ENCODE measurements at regions not wholly inside any gene's neighbourhood (a gene's known extent, or its start where the extent isn't known, plus 50 kb on each side); places are given as distances from the start of the nearest gene placed in this dataset.

DNA sequence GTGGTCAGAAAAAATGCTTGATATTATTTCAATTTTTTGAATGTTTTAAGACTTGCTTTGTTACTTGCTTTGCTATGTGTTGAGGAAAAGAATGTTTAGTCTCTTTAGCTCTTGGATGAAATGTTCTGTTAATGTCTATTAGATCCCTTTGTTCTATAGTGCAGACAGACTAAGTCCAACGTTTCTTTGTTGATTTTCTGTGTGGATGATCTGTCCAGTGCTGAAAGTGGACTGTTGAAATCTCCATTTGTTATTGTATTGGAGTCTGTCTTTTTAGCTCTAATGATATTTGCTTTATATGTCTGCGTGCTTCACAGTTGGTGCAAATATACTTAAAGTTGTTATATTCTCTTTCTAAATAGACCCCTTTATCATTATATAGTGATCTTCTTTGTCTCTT, 220.6 kb downstream of the GUCY2F start:
- TF ChIP-seq, protein P1, sequence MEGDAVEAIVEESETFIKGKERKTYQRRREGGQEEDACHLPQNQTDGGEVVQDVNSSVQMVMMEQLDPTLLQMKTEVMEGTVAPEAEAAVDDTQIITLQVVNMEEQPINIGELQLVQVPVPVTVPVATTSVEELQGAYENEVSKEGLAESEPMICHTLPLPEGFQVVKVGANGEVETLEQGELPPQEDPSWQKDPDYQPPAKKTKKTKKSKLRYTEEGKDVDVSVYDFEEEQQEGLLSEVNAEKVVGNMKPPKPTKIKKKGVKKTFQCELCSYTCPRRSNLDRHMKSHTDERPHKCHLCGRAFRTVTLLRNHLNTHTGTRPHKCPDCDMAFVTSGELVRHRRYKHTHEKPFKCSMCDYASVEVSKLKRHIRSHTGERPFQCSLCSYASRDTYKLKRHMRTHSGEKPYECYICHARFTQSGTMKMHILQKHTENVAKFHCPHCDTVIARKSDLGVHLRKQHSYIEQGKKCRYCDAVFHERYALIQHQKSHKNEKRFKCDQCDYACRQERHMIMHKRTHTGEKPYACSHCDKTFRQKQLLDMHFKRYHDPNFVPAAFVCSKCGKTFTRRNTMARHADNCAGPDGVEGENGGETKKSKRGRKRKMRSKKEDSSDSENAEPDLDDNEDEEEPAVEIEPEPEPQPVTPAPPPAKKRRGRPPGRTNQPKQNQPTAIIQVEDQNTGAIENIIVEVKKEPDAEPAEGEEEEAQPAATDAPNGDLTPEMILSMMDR (conservative IDR thresholded peaks at IDR 0.05; ENCODE audit: low read depth, low read length) = no peak
- H3K36me3 ChIP-seq (ENCODE audit: insufficient read depth) = no peaks in the 10 kb centered on the region
- H3K27ac ChIP-seq = no peak overlapping the region
- H3K9ac ChIP-seq = no peak overlapping the region
- no peak overlapping the region for H2AFZ ChIP-seq (ENCODE audit: low read depth)
- H3K4me2 ChIP-seq = no peak overlapping the region
- no peak overlapping the region for H3K4me3 ChIP-seq (IDR thresholded peaks at IDR 0.05; ENCODE audit: insufficient read depth, low read depth, low read length)
- H3K27me3 ChIP-seq (ENCODE audit: insufficient read depth, low read depth) = no peaks in the 10 kb centered on the region
- H4K20me1 ChIP-seq (ENCODE audit: insufficient read depth) = no peaks in the 10 kb centered on the region
- H3K79me2 ChIP-seq (ENCODE audit: insufficient read depth, low read depth) = no peaks in the 10 kb centered on the region
- H3K4me1 ChIP-seq (ENCODE audit: low read depth, poor library complexity, severe bottlenecking) = no peaks in the 10 kb centered on the region

DNA sequence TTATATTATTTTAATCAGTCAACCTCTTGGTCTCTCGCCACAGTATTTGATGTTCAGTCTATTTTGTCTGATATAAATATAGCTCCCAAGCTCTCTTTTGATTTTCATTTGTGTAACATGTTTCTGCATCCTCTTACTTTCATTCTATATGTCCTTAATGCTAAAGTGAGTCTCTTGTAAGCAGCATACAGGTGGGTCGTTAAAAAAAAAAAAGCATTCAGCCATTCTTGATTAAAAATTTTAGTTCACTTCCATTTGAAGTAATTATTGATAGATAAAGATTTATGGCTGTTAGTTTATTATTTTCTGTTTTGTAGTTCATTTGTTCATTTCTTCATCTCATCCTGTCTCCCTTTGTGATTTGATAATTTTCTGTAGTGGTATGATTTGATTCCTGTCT, 229.1 kb downstream of the GUCY2F start:
- no peak overlapping the region for H3K27ac ChIP-seq
- no peaks in the 10 kb centered on the region for H4K20me1 ChIP-seq (ENCODE audit: insufficient read depth)
- H3K27me3 ChIP-seq (ENCODE audit: insufficient read depth, low read depth) = no peaks in the 10 kb centered on the region
- H3K9ac ChIP-seq = no peak overlapping the region
- no peaks in the 10 kb centered on the region for H3K4me1 ChIP-seq (ENCODE audit: low read depth, poor library complexity, severe bottlenecking)
- no peak overlapping the region for H3K4me3 ChIP-seq (IDR thresholded peaks at IDR 0.05; ENCODE audit: insufficient read depth, low read depth, low read length)
- no peak overlapping the region for H3K4me2 ChIP-seq
- TF ChIP-seq, protein P1 (conservative IDR thresholded peaks at IDR 0.05; ENCODE audit: low read depth, low read length) = no peak
- H3K79me2 ChIP-seq (ENCODE audit: insufficient read depth, low read depth) = no peaks in the 10 kb centered on the region
- H2AFZ ChIP-seq (ENCODE audit: low read depth) = no peak overlapping the region
- H3K36me3 ChIP-seq (ENCODE audit: insufficient read depth) = no peaks in the 10 kb centered on the region

DNA sequence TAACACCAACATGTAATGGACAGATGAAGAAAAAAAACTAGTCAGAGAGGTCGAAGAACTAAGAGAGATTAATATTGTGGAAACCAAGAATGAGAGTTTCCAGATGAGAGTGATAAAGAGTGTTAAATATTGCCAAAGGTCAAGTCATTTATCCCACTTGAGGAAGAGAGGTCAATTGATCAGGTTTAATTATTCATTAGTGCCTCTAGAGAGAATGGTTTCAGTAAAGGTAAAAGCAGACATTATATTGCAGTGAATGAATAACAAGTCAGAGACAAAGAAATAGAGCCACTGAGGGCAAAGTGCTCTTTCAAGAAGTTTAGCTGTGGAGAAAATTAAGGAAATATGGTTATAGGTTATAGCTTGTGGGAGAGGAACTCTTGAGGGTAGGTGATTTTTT, 263.1 kb downstream of the GUCY2F start:
- Histone ChIP-seq H2AFZ (ENCODE audit: low read depth) (no peak overlapping the region), H3K36me3 (ENCODE audit: insufficient read depth) (no peaks in the 10 kb centered on the region), H3K4me1 (ENCODE audit: low read depth, poor library complexity, severe bottlenecking) (no peaks in the 10 kb centered on the region), H3K27ac (no peak overlapping the region), H3K4me2 (no peak overlapping the region), H3K79me2 (ENCODE audit: insufficient read depth, low read depth) (no peaks in the 10 kb centered on the region), H3K27me3 (ENCODE audit: insufficient read depth, low read depth) (no peaks in the 10 kb centered on the region), H3K9ac (no peak overlapping the region), H3K4me3 (IDR thresholded peaks at IDR 0.05; ENCODE audit: insufficient read depth, low read depth, low read length) (no peak overlapping the region), H4K20me1 (ENCODE audit: insufficient read depth) (no peaks in the 10 kb centered on the region)
- TF ChIP-seq, protein P1 (conservative IDR thresholded peaks at IDR 0.05; ENCODE audit: low read depth, low read length) = no peak

DNA sequence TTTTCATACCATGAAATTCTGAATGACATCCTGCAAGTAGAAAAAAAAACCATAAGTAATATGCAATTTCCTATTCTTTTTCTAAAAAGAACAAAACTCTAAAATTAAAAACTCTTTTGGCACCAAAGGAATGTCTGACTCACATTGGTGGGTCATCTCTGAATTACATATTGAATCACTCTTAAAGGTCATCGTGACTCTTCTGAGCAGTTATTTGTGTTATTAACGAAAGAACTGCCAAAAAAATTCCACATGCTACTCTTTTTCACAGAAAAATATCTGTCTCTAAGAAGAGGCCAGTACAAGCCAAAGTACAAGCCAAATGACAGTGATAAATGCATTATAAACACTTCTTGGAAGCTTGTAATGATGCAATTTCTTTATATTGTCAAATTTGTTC, 282.2 kb downstream of the GUCY2F start:
- no peak overlapping the region for H3K4me3 ChIP-seq (IDR thresholded peaks at IDR 0.05; ENCODE audit: insufficient read depth, low read depth, low read length)
- H3K79me2 ChIP-seq (ENCODE audit: insufficient read depth, low read depth) = no peaks in the 10 kb centered on the region
- TF ChIP-seq, protein P1 (conservative IDR thresholded peaks at IDR 0.05; ENCODE audit: low read depth, low read length) = no peak
- no peak overlapping the region for H2AFZ ChIP-seq (ENCODE audit: low read depth)
- H3K9ac ChIP-seq = no peak overlapping the region
- no peak overlapping the region for H3K4me2 ChIP-seq
- H3K4me1 ChIP-seq (ENCODE audit: low read depth, poor library complexity, severe bottlenecking) = no peaks in the 10 kb centered on the region
- H3K27ac ChIP-seq = no peak overlapping the region
- H3K27me3 ChIP-seq (ENCODE audit: insufficient read depth, low read depth) = no peaks in the 10 kb centered on the region
- H4K20me1 ChIP-seq (ENCODE audit: insufficient read depth) = no peaks in the 10 kb centered on the region
- no peaks in the 10 kb centered on the region for H3K36me3 ChIP-seq (ENCODE audit: insufficient read depth)

DNA sequence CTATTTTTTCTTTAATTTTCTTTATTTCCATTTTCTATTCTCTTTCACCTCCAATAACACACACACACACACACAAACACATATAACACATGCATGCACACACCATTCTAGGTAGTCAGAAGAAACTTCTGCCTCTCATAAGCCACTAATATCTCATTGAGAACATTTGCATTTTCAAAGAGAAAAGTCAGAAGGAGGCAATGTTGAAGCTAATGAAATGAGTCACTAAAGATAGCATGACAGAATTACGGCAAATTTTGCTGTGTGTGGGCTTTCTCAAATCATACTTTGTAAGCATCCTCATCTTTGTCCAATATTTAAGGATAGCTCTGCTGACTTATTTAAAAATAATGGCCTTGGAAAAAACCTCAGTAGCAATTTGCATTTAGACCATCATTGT, 291.3 kb downstream of the GUCY2F start:
- no peaks in the 10 kb centered on the region for H3K4me1 ChIP-seq (ENCODE audit: low read depth, poor library complexity, severe bottlenecking)
- H4K20me1 ChIP-seq (ENCODE audit: insufficient read depth) = no peaks in the 10 kb centered on the region
- no peak overlapping the region for H2AFZ ChIP-seq (ENCODE audit: low read depth)
- H3K4me3 ChIP-seq (IDR thresholded peaks at IDR 0.05; ENCODE audit: insufficient read depth, low read depth, low read length) = no peak overlapping the region
- H3K79me2 ChIP-seq (ENCODE audit: insufficient read depth, low read depth) = no peaks in the 10 kb centered on the region
- no peaks in the 10 kb centered on the region for H3K27me3 ChIP-seq (ENCODE audit: insufficient read depth, low read depth)
- H3K4me2 ChIP-seq = no peak overlapping the region
- TF ChIP-seq, protein P1 (conservative IDR thresholded peaks at IDR 0.05; ENCODE audit: low read depth, low read length) = no peak
- H3K36me3 ChIP-seq (ENCODE audit: insufficient read depth) = no peaks in the 10 kb centered on the region
- no peak overlapping the region for H3K9ac ChIP-seq
- no peak overlapping the region for H3K27ac ChIP-seq

Data from KMS-11 (cell line).